ENCODE measurements at regions not wholly inside any gene's neighbourhood (a gene's known extent, or its start where the extent isn't known, plus 50 kb on each side); places are given as distances from the start of the nearest gene placed in this dataset.

DNA sequence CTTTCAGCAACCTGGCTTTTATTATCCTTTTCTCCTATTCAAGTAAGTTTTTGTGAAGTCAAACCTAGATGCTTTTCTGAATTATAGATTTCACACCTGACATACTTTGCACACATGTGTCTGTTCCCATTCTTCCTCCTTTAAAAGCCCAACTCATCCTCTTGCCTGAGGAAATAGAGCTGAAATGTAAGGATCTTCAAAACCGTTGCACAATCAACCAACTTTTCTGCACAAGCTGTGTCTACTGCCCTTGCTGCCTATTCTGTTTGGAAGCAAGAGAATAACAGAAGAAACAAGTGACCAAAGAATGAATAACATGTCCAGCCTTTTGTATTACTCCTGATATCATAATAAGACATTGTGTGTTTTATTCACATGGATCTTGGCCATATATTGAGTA lies 95.1 kb upstream of the ITGA1 start:
- H3K27ac ChIP-seq (ENCODE audit: low read depth, low read length): no peak overlapping the region
- H2AFZ ChIP-seq (ENCODE audit: low read length, unreplicated experiment): no peak overlapping the region
- no peaks in the 10 kb centered on the region for H3K36me3 ChIP-seq (ENCODE audit: insufficient read depth, low read length)
- H3K4me1 ChIP-seq (ENCODE audit: control insufficient read depth, insufficient read depth, low read length, unreplicated experiment): peaks cover 31% of the 10 kb centered on the region
- H3K27me3 ChIP-seq (ENCODE audit: insufficient read depth, low read length): no peaks in the 10 kb centered on the region
- H3K4me3 ChIP-seq (ENCODE audit: low read depth, low read length): no peak overlapping the region
- no peaks in the 10 kb centered on the region for H3K79me2 ChIP-seq (ENCODE audit: control insufficient read depth, insufficient read depth, low read length, unreplicated experiment)

DNA sequence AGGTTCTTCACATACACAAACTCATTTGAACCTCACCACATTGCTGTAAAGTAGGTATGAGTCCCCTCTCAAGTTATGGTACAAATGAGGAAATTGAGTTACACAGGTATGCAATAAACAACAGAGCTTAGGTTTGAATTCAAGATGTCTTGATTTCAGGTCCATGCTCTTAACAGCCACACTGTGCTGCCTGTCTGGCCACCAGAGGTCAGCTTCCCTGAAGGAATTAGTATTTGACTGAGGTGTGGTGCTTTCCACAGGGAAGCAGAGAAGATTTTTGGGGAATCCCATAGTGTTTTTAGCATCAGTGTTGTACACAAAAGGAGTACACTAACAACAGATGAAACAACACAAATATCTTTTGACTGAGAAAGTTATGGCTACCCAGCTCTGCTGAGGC lies 94.4 kb upstream of the ITGA1 start:
- no peak overlapping the region for H3K27ac ChIP-seq (ENCODE audit: low read depth, low read length)

DNA sequence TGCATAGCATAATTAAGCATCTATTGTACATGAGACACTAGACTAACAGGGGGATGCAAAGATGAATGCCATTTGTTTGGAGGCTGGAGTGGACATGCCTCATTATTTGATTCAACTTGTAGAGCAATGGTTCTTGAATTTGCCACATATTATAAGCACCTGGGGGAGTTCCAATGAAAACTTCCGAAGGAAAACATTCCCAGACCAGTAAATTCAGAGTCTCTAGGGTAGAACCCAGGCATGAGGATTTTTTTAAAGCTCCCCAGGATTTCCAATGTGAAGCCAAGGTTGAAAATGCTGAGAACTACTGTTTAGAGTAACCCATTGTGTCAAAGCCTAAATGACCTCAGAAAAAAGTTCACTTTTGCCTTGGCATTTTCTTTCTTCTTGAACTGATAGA lies 93.9 kb upstream of the ITGA1 start:
- no peak overlapping the region for H2AFZ ChIP-seq (ENCODE audit: low read length, unreplicated experiment)
- peaks cover 31% of the 10 kb centered on the region for H3K4me1 ChIP-seq (ENCODE audit: control insufficient read depth, insufficient read depth, low read length, unreplicated experiment)
- no peaks in the 10 kb centered on the region for H3K36me3 ChIP-seq (ENCODE audit: insufficient read depth, low read length)
- H3K27ac ChIP-seq (ENCODE audit: low read depth, low read length): no peak overlapping the region
- H3K79me2 ChIP-seq (ENCODE audit: control insufficient read depth, insufficient read depth, low read length, unreplicated experiment): no peaks in the 10 kb centered on the region
- H3K4me3 ChIP-seq (ENCODE audit: low read depth, low read length): no peak overlapping the region
- H3K27me3 ChIP-seq (ENCODE audit: insufficient read depth, low read length): no peaks in the 10 kb centered on the region

More for the DNA sequence above, 94.4 kb upstream of the ITGA1 start:
- Histone ChIP-seq H3K4me3 (ENCODE audit: low read depth, low read length) (no peak overlapping the region), H2AFZ (ENCODE audit: low read length, unreplicated experiment) (no peak overlapping the region), H3K4me1 (ENCODE audit: control insufficient read depth, insufficient read depth, low read length, unreplicated experiment) (peaks cover 31% of the 10 kb centered on the region), H3K27me3 (ENCODE audit: insufficient read depth, low read length) (no peaks in the 10 kb centered on the region), H3K36me3 (ENCODE audit: insufficient read depth, low read length) (no peaks in the 10 kb centered on the region), H3K79me2 (ENCODE audit: control insufficient read depth, insufficient read depth, low read length, unreplicated experiment) (no peaks in the 10 kb centered on the region)

DNA sequence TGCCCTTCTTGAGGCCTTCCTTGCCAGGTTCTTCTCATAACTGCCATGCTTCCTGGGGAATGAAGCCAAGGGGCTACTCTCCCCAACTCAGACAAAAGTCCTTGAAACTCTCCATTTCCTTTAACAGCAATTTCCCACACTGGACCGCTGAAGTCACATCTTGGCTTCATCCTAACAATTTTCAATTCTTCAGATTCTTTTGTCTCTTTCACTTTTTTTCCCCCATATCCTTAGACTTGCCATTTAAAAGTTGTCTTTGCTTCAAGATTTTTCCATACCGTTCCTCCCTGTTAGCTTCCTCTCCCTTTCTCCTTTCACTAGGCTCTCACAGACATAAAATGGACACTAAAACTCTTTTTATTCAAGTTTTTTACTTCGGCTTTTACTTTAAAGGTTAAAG lies 93.1 kb upstream of the ITGA1 start:
- Histone ChIP-seq H3K4me1 (ENCODE audit: control insufficient read depth, insufficient read depth, low read length, unreplicated experiment) (peaks cover 31% of the 10 kb centered on the region), H3K36me3 (ENCODE audit: insufficient read depth, low read length) (no peaks in the 10 kb centered on the region), H3K27ac (ENCODE audit: low read depth, low read length) (no peak overlapping the region), H3K27me3 (ENCODE audit: insufficient read depth, low read length) (no peaks in the 10 kb centered on the region), H3K79me2 (ENCODE audit: control insufficient read depth, insufficient read depth, low read length, unreplicated experiment) (no peaks in the 10 kb centered on the region), H2AFZ (ENCODE audit: low read length, unreplicated experiment) (no peak overlapping the region), H3K4me3 (ENCODE audit: low read depth, low read length) (no peak overlapping the region)

DNA sequence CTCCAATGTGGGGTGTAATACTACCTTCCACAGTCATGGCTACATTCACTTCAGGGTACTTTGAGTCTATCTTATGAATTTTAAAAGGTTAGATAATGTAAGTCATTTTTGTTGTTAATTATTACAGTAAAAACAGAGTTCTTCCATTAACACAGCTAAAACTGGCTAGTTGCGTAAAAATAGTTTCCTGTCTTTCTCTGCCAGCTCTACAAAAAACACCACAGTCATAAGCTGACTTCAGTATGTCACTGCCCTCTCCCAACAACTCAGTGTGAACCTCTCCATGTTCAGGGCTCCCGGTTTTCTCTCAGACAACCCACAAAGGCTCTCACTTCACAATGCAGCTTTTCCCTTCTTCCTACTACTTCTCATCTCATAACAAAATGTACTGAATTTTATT lies 84.8 kb upstream of the ITGA1 start:
- Histone ChIP-seq H3K36me3 (ENCODE audit: insufficient read depth, low read length) (no peaks in the 10 kb centered on the region), H3K4me3 (ENCODE audit: low read depth, low read length) (no peak overlapping the region), H2AFZ (ENCODE audit: low read length, unreplicated experiment) (peak overlapping the region; percentile 59), H3K27ac (ENCODE audit: low read depth, low read length) (no peak overlapping the region), H3K27me3 (ENCODE audit: insufficient read depth, low read length) (no peaks in the 10 kb centered on the region), H3K4me1 (ENCODE audit: control insufficient read depth, insufficient read depth, low read length, unreplicated experiment) (peaks cover 23% of the 10 kb centered on the region), H3K79me2 (ENCODE audit: control insufficient read depth, insufficient read depth, low read length, unreplicated experiment) (no peaks in the 10 kb centered on the region)

DNA sequence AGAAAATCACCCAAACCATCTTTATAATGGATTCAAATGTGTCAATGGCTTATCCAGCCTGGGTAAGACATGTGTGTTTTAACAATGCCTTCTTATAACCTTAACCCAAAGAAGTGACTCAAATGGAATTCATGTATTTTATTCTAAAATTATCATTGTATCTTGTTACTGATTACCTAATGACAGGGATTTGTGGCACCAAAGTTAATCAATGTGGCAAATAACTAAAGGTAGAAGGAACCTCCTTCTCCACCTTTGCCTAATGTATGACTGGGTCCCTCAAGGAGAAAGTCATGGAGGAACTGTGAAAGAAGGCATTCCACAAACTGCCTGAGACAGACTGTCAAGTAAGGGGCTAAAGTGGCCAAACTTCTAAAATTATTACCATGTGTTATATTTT lies 84.4 kb upstream of the ITGA1 start:
- no peaks in the 10 kb centered on the region for H3K79me2 ChIP-seq (ENCODE audit: control insufficient read depth, insufficient read depth, low read length, unreplicated experiment)
- H3K36me3 ChIP-seq (ENCODE audit: insufficient read depth, low read length): no peaks in the 10 kb centered on the region
- no peaks in the 10 kb centered on the region for H3K27me3 ChIP-seq (ENCODE audit: insufficient read depth, low read length)
- H3K4me3 ChIP-seq (ENCODE audit: low read depth, low read length): no peak overlapping the region
- peaks cover 27% of the 10 kb centered on the region for H3K4me1 ChIP-seq (ENCODE audit: control insufficient read depth, insufficient read depth, low read length, unreplicated experiment)
- H3K27ac ChIP-seq (ENCODE audit: low read depth, low read length): no peak overlapping the region
- peak overlapping the region; percentile 59 for H2AFZ ChIP-seq (ENCODE audit: low read length, unreplicated experiment)

DNA sequence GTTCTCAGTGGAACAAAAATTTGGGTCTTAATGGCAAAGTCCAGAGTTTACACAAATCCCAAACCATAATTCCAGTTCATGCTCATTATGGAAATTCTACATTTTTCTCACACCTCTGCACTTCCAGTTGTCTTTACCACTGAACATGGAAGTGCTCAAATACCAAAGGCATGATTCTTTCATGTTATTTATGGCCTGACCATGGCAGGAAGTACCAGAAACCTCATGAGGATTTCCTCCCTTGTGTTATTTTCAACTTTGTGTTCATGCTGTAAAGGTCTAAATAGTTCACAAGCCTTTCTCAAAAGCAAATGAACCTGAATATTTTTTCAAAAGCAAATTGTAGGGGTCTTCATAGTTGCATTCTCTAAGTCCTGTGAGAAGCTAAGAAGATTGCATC lies 82.0 kb upstream of the ITGA1 start:
- H3K4me1 ChIP-seq (ENCODE audit: control insufficient read depth, insufficient read depth, low read length, unreplicated experiment): peaks cover 47% of the 10 kb centered on the region
- H2AFZ ChIP-seq (ENCODE audit: low read length, unreplicated experiment): no peak overlapping the region
- H3K36me3 ChIP-seq (ENCODE audit: insufficient read depth, low read length): no peaks in the 10 kb centered on the region
- H3K4me3 ChIP-seq (ENCODE audit: low read depth, low read length): peak overlapping the region; percentile 50; the same call in 1 of the 2 replicates
- no peaks in the 10 kb centered on the region for H3K79me2 ChIP-seq (ENCODE audit: control insufficient read depth, insufficient read depth, low read length, unreplicated experiment)
- no peak overlapping the region for H3K27ac ChIP-seq (ENCODE audit: low read depth, low read length)
- H3K27me3 ChIP-seq (ENCODE audit: insufficient read depth, low read length): no peaks in the 10 kb centered on the region

DNA sequence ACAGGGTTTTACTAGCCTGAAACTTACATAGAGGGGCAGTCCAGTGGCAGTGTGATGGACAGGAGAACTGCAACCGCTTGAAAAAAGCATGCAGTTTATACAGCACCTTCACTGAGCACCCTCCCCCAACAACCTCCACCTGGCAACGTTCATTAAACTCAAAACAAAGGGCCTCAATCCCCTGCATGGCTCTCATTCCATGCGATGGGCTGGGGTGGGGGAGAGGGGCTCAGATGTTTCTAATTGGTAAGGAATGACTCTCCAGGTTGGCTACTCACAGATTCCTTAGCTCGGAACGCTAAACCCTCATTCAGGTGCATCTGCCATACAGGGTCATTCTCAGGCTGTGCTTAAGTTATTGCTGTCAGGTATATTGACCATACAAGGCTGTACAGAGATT lies 80.9 kb upstream of the ITGA1 start:
- no peaks in the 10 kb centered on the region for H3K79me2 ChIP-seq (ENCODE audit: control insufficient read depth, insufficient read depth, low read length, unreplicated experiment)
- no peak overlapping the region for H3K27ac ChIP-seq (ENCODE audit: low read depth, low read length)
- no peaks in the 10 kb centered on the region for H3K27me3 ChIP-seq (ENCODE audit: insufficient read depth, low read length)
- H2AFZ ChIP-seq (ENCODE audit: low read length, unreplicated experiment): no peak overlapping the region
- no peaks in the 10 kb centered on the region for H3K36me3 ChIP-seq (ENCODE audit: insufficient read depth, low read length)
- H3K4me3 ChIP-seq (ENCODE audit: low read depth, low read length): no peak overlapping the region
- H3K4me1 ChIP-seq (ENCODE audit: control insufficient read depth, insufficient read depth, low read length, unreplicated experiment): peaks cover 53% of the 10 kb centered on the region

DNA sequence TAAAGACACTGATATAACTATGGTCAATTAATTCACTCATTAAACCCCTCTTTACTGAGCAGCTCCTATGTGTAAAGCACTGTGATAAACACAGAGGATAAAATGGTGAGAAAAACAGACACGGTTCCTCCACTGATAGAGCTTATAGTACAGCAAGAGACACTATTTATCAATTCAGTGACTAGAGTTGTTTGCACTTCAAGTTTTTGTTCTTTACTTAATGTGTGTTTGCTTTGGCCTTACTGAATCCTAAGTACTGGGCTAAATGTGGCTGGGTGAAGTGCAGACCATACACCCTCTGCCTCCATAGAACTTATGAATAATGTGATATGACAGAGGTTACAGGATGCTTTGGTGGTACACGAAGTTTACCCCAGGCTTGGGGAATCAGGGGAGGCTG lies 80.1 kb upstream of the ITGA1 start:
- Histone ChIP-seq H3K36me3 (ENCODE audit: insufficient read depth, low read length) (no peaks in the 10 kb centered on the region), H3K4me3 (ENCODE audit: low read depth, low read length) (no peak overlapping the region), H3K4me1 (ENCODE audit: control insufficient read depth, insufficient read depth, low read length, unreplicated experiment) (peaks cover 52% of the 10 kb centered on the region), H3K27ac (ENCODE audit: low read depth, low read length) (no peak overlapping the region), H3K79me2 (ENCODE audit: control insufficient read depth, insufficient read depth, low read length, unreplicated experiment) (no peaks in the 10 kb centered on the region), H2AFZ (ENCODE audit: low read length, unreplicated experiment) (no peak overlapping the region), H3K27me3 (ENCODE audit: insufficient read depth, low read length) (no peaks in the 10 kb centered on the region)

DNA sequence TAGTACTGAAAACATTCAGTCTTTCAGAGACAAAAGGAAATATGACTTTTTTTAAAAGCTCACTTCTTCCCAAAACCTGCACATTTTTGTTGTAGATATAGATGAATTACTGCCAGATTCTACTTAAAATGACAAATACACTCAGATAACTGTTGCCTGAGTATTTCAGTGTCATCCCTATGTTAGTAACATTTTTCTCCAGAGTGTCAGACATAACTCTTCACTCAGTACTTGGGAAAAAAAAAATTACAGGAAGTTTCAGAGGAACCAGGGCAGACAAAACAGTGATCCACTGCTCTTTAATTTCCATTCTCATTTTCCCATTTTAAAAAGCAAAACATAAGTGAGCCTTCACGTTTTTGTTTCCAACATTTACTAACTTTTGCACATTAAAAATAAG lies 79.3 kb upstream of the ITGA1 start:
- H3K4me1 ChIP-seq (ENCODE audit: control insufficient read depth, insufficient read depth, low read length, unreplicated experiment): peaks cover 44% of the 10 kb centered on the region
- H3K79me2 ChIP-seq (ENCODE audit: control insufficient read depth, insufficient read depth, low read length, unreplicated experiment): no peaks in the 10 kb centered on the region
- peak overlapping the region; percentile 36 for H3K27ac ChIP-seq (ENCODE audit: low read depth, low read length)
- no peak overlapping the region for H2AFZ ChIP-seq (ENCODE audit: low read length, unreplicated experiment)
- no peaks in the 10 kb centered on the region for H3K27me3 ChIP-seq (ENCODE audit: insufficient read depth, low read length)
- no peaks in the 10 kb centered on the region for H3K36me3 ChIP-seq (ENCODE audit: insufficient read depth, low read length)
- H3K4me3 ChIP-seq (ENCODE audit: low read depth, low read length): no peak overlapping the region

DNA sequence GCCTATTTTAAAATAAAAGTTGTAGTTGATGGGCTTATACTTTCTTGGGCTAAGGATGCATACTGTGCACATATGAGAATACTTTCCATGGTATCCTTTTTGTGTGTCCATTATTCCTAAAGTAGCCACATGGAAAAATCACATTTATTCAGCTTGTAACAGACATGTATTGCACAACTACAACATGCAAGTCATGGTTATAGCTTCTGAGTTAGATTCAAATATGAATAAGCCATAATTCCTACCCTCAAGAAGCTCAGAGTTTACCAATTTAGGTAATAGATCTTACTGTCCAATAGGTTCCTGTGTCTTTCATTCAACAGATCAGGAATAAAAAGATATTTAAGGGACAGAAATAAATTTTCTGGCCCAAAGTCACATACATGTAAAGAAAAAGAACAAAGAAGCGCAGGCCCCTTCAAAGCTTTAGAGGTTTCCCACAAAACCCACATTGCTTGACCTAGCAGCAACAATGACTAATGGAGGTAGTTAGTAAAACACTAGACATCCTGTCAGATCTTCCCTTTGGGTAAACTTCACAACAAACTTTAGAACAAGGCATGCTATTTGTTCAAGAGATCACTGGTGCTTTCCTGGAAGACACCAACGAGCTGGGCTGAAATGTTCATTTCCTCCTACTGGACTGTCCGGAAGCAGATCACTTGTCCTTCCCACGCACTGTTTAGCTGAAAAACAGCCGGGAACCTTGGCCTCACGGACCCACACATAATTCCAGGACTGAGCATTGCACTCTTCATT lies 78.4 kb upstream of the ITGA1 start:
- Histone ChIP-seq H3K27ac (ENCODE audit: low read depth, low read length) (peak overlapping the region; percentile 36), H3K36me3 (ENCODE audit: insufficient read depth, low read length) (no peaks in the 10 kb centered on the region), H3K27me3 (ENCODE audit: insufficient read depth, low read length) (no peaks in the 10 kb centered on the region), H3K4me3 (ENCODE audit: low read depth, low read length) (no peak overlapping the region), H2AFZ (ENCODE audit: low read length, unreplicated experiment) (no peak overlapping the region), H3K4me1 (ENCODE audit: control insufficient read depth, insufficient read depth, low read length, unreplicated experiment) (peaks cover 44% of the 10 kb centered on the region), H3K79me2 (ENCODE audit: control insufficient read depth, insufficient read depth, low read length, unreplicated experiment) (no peaks in the 10 kb centered on the region)

Data from ACC112 (cell line).